ENCODE measurements at regions not wholly inside any gene's neighbourhood (a gene's known extent, or its start where the extent isn't known, plus 50 kb on each side); places are given as distances from the start of the nearest gene placed in this dataset.

GRCh38 chr5:98065261-98065909 lies 708.1 kb upstream of the RGMB start:
- no peak for DNase-seq (ENCODE audit: low spot score)

- no peak for DNase-seq (ENCODE audit: low spot score)
Measured at GRCh38 chr5:98066910-98067309, 706.6 kb upstream of the RGMB start.

GRCh38 chr5:98069876-98070512 lies 703.5 kb upstream of the RGMB start:
- no peak for DNase-seq (ENCODE audit: low spot score)

GRCh38 chr5:98072921-98073320 lies 700.5 kb upstream of the RGMB start:
- DNase-seq (ENCODE audit: low spot score), result no peak

GRCh38 chr5:98076501-98076900 lies 697.0 kb upstream of the RGMB start:
- no peak for DNase-seq (ENCODE audit: low spot score)

GRCh38 chr5:98085593-98085992 lies 687.9 kb upstream of the RGMB start:
- no peak for DNase-seq (ENCODE audit: low spot score)

GRCh38 chr5:98095072-98095471 lies 678.4 kb upstream of the RGMB start:
- no peak for DNase-seq (ENCODE audit: low spot score)

GRCh38 chr5:98096155-98096554 lies 677.3 kb upstream of the RGMB start:
- no peak for DNase-seq (ENCODE audit: low spot score)

- no peak for DNase-seq (ENCODE audit: low spot score)
Measured at GRCh38 chr5:98099448-98100105, 673.9 kb upstream of the RGMB start.

GRCh38 chr5:98101131-98101530 lies 672.3 kb upstream of the RGMB start:
- DNase-seq (ENCODE audit: low spot score), result no peak

GRCh38 chr5:98102936-98103335 lies 670.5 kb upstream of the RGMB start:
- DNase-seq (ENCODE audit: low spot score), result no peak

- DNase-seq (ENCODE audit: low spot score), result no peak
Measured at GRCh38 chr5:98103807-98104206, 669.7 kb upstream of the RGMB start.

- DNase-seq (ENCODE audit: low spot score), result no peak
Measured at GRCh38 chr5:98104454-98105188, 668.8 kb upstream of the RGMB start.

GRCh38 chr5:98105681-98106080 lies 667.8 kb upstream of the RGMB start:
- no peak for DNase-seq (ENCODE audit: low spot score)

GRCh38 chr5:98106116-98107031 lies 667.1 kb upstream of the RGMB start:
- DNase-seq (ENCODE audit: low spot score), result no peak

- no peak for DNase-seq (ENCODE audit: low spot score)
Measured at GRCh38 chr5:98108497-98108896, 665.0 kb upstream of the RGMB start.

- no peak for DNase-seq (ENCODE audit: low spot score)
Measured at GRCh38 chr5:98109561-98110006, 663.9 kb upstream of the RGMB start.

- no peak for DNase-seq (ENCODE audit: low spot score)
Measured at GRCh38 chr5:98110282-98110691, 663.2 kb upstream of the RGMB start.

- no peak for DNase-seq (ENCODE audit: low spot score)
Measured at GRCh38 chr5:98110791-98111190, 662.7 kb upstream of the RGMB start.

GRCh38 chr5:98111686-98112085 lies 661.8 kb upstream of the RGMB start:
- no peak for DNase-seq (ENCODE audit: low spot score)

- no peak for DNase-seq (ENCODE audit: low spot score)
Measured at GRCh38 chr5:98121036-98121936, 652.2 kb upstream of the RGMB start.
